ENCODE measurements at regions not wholly inside any gene's neighbourhood (a gene's known extent, or its start where the extent isn't known, plus 50 kb on each side); places are given as distances from the start of the nearest gene placed in this dataset.

- peaks cover 7% of the 10 kb centered on the region for H3K36me3 Mint-ChIP-seq (ENCODE audit: insufficient read depth, unreplicated experiment)
- CTCF ChIA-PET: no interaction called here
- BruUV-seq (replicated peaks): no TSS peak
- DNase-seq: no peak
- intact Hi-C loops (cut with micrococcal nuclease; ENCODE audit: unreplicated experiment): no loop called here
- H3K4me3 Mint-ChIP-seq (ENCODE audit: low read depth, unreplicated experiment): no peak overlapping the region
- H3K27me3 Mint-ChIP-seq (ENCODE audit: unreplicated experiment): no peaks in the 10 kb centered on the region
- H3K27ac Mint-ChIP-seq (ENCODE audit: unreplicated experiment): no peak overlapping the region
- no peak for TF ChIP-seq CTCF (IDR thresholded peaks at IDR 0.05; ENCODE audit: unreplicated experiment)
- peaks cover 24% of the 10 kb centered on the region for H3K4me1 Mint-ChIP-seq (ENCODE audit: low read depth, unreplicated experiment)
- no peaks in the 10 kb centered on the region for H3K9me3 Mint-ChIP-seq (ENCODE audit: low read depth, unreplicated experiment)
These were observed 74.4 kb downstream of the ARHGAP35 start for GRCh38 chr19:46935066-46935663.

- Mint-ChIP-seq H3K4me3 (ENCODE audit: low read depth, unreplicated experiment) (no peak overlapping the region), H3K4me1 (ENCODE audit: low read depth, unreplicated experiment) (peaks cover 44% of the 10 kb centered on the region), H3K9me3 (ENCODE audit: low read depth, unreplicated experiment) (no peaks in the 10 kb centered on the region), H3K27ac (ENCODE audit: unreplicated experiment) (no peak overlapping the region), H3K27me3 (ENCODE audit: unreplicated experiment) (no peaks in the 10 kb centered on the region), H3K36me3 (ENCODE audit: insufficient read depth, unreplicated experiment) (peaks cover 41% of the 10 kb centered on the region)
- intact Hi-C loops (cut with micrococcal nuclease; ENCODE audit: unreplicated experiment): no loop called here
- no TSS peak for BruUV-seq (replicated peaks)
- TF ChIP-seq CTCF (IDR thresholded peaks at IDR 0.05; ENCODE audit: unreplicated experiment): no peak
- CTCF ChIA-PET: interaction anchor here (1.7 kb wide), 1 partner anchor 17 kb away, joined by 7 read pairs; no protein-coding TSS in a partner anchor
- no peak for DNase-seq
These were observed 76.3 kb upstream of the NPAS1 start for GRCh38 chr19:46943150-46943946.

- no peak for DNase-seq
- peaks cover 41% of the 10 kb centered on the region for H3K36me3 Mint-ChIP-seq (ENCODE audit: insufficient read depth, unreplicated experiment)
- CTCF ChIA-PET: interaction anchor here (0.8 to 1.7 kb wide), 3 partner anchors 9 to 18 kb away, joined by 3 to 7 read pairs (median 5); no protein-coding TSS in a partner anchor
- H3K27me3 Mint-ChIP-seq (ENCODE audit: unreplicated experiment): no peaks in the 10 kb centered on the region
- no peak for TF ChIP-seq CTCF (IDR thresholded peaks at IDR 0.05; ENCODE audit: unreplicated experiment)
- intact Hi-C loops (cut with micrococcal nuclease; ENCODE audit: unreplicated experiment): no loop called here
- H3K27ac Mint-ChIP-seq (ENCODE audit: unreplicated experiment): no peak overlapping the region
- no peak overlapping the region for H3K4me3 Mint-ChIP-seq (ENCODE audit: low read depth, unreplicated experiment)
- H3K4me1 Mint-ChIP-seq (ENCODE audit: low read depth, unreplicated experiment): peaks cover 44% of the 10 kb centered on the region
- H3K9me3 Mint-ChIP-seq (ENCODE audit: low read depth, unreplicated experiment): no peaks in the 10 kb centered on the region
- no TSS peak for BruUV-seq (replicated peaks)
These were observed 75.4 kb upstream of the NPAS1 start for GRCh38 chr19:46944123-46944748.

- no TSS peak for BruUV-seq (replicated peaks)
- no peaks in the 10 kb centered on the region for H3K9me3 Mint-ChIP-seq (ENCODE audit: low read depth, unreplicated experiment)
These were observed 74.6 kb upstream of the NPAS1 start for GRCh38 chr19:46944918-46945628.

More at GRCh38 chr19:46944918-46945628, 74.6 kb upstream of the NPAS1 start:
- peaks cover 41% of the 10 kb centered on the region for H3K36me3 Mint-ChIP-seq (ENCODE audit: insufficient read depth, unreplicated experiment)
- no peak overlapping the region for H3K4me3 Mint-ChIP-seq (ENCODE audit: low read depth, unreplicated experiment)
- no peaks in the 10 kb centered on the region for H3K27me3 Mint-ChIP-seq (ENCODE audit: unreplicated experiment)
- CTCF ChIA-PET: interaction anchor here (0.6 to 1.7 kb wide), 5 partner anchors 8 to 303 kb away, joined by 3 to 7 read pairs (median 4); no protein-coding TSS in a partner anchor
- no peak for TF ChIP-seq CTCF (IDR thresholded peaks at IDR 0.05; ENCODE audit: unreplicated experiment)
- DNase-seq: no peak
- H3K4me1 Mint-ChIP-seq (ENCODE audit: low read depth, unreplicated experiment): peaks cover 50% of the 10 kb centered on the region
- intact Hi-C loops (cut with micrococcal nuclease; ENCODE audit: unreplicated experiment): no loop called here
- no peak overlapping the region for H3K27ac Mint-ChIP-seq (ENCODE audit: unreplicated experiment)

All from Calu3 (cell line).